ENCODE measurements at regions not wholly inside any gene's neighbourhood (a gene's known extent, or its start where the extent isn't known, plus 50 kb on each side); places are given as distances from the start of the nearest gene placed in this dataset.

- Mint-ChIP-seq H3K27me3 (ENCODE audit: unreplicated experiment) (no peaks in the 10 kb centered on the region), H3K27ac (ENCODE audit: unreplicated experiment) (no peak overlapping the region), H3K36me3 (ENCODE audit: insufficient read depth, unreplicated experiment) (no peaks in the 10 kb centered on the region), H3K4me1 (ENCODE audit: low read depth, unreplicated experiment) (no peaks in the 10 kb centered on the region), H3K4me3 (ENCODE audit: low read depth, unreplicated experiment) (no peak overlapping the region), H3K9me3 (ENCODE audit: low read depth, unreplicated experiment) (peaks cover 9% of the 10 kb centered on the region)
- CTCF ChIA-PET = no interaction called here
- intact Hi-C loops (cut with micrococcal nuclease; ENCODE audit: unreplicated experiment) = no loop called here
- BruUV-seq (replicated peaks) = no TSS peak
- no peak for DNase-seq
- TF ChIP-seq CTCF (IDR thresholded peaks at IDR 0.05; ENCODE audit: unreplicated experiment) = no peak
Observed at GRCh38 chr5:152864991-152865390, 459.9 kb upstream of the NMUR2 start.

GRCh38 chr5:152869971-152870370, 464.9 kb upstream of the NMUR2 start:
- H3K27ac Mint-ChIP-seq (ENCODE audit: unreplicated experiment) = no peak overlapping the region
- TF ChIP-seq CTCF (IDR thresholded peaks at IDR 0.05; ENCODE audit: unreplicated experiment) = no peak
- no peaks in the 10 kb centered on the region for H3K36me3 Mint-ChIP-seq (ENCODE audit: insufficient read depth, unreplicated experiment)
- peaks cover 4% of the 10 kb centered on the region for H3K9me3 Mint-ChIP-seq (ENCODE audit: low read depth, unreplicated experiment)
- no TSS peak for BruUV-seq (replicated peaks)
- no peaks in the 10 kb centered on the region for H3K27me3 Mint-ChIP-seq (ENCODE audit: unreplicated experiment)
- no peak for DNase-seq
- no peaks in the 10 kb centered on the region for H3K4me1 Mint-ChIP-seq (ENCODE audit: low read depth, unreplicated experiment)
- intact Hi-C loops (cut with micrococcal nuclease; ENCODE audit: unreplicated experiment) = no loop called here
- H3K4me3 Mint-ChIP-seq (ENCODE audit: low read depth, unreplicated experiment) = no peak overlapping the region
- CTCF ChIA-PET = interaction anchor here (0.7 kb wide), 1 partner anchor 84 kb away, joined by 3 read pairs; no protein-coding TSS in a partner anchor

- CTCF ChIA-PET = no interaction called here
- H3K4me1 Mint-ChIP-seq (ENCODE audit: low read depth, unreplicated experiment) = no peaks in the 10 kb centered on the region
- no peaks in the 10 kb centered on the region for H3K27me3 Mint-ChIP-seq (ENCODE audit: unreplicated experiment)
- TF ChIP-seq CTCF (IDR thresholded peaks at IDR 0.05; ENCODE audit: unreplicated experiment) = no peak
- BruUV-seq (replicated peaks) = no TSS peak
- no peak overlapping the region for H3K27ac Mint-ChIP-seq (ENCODE audit: unreplicated experiment)
- intact Hi-C loops (cut with micrococcal nuclease; ENCODE audit: unreplicated experiment) = no loop called here
- peaks cover 11% of the 10 kb centered on the region for H3K9me3 Mint-ChIP-seq (ENCODE audit: low read depth, unreplicated experiment)
- no peak for DNase-seq
- H3K4me3 Mint-ChIP-seq (ENCODE audit: low read depth, unreplicated experiment) = no peak overlapping the region
- no peaks in the 10 kb centered on the region for H3K36me3 Mint-ChIP-seq (ENCODE audit: insufficient read depth, unreplicated experiment)
Observed at GRCh38 chr5:152882621-152883020, 477.5 kb upstream of the NMUR2 start.

- CTCF ChIA-PET = no interaction called here
- Mint-ChIP-seq H3K27ac (ENCODE audit: unreplicated experiment) (no peak overlapping the region), H3K9me3 (ENCODE audit: low read depth, unreplicated experiment) (peaks cover 11% of the 10 kb centered on the region), H3K4me1 (ENCODE audit: low read depth, unreplicated experiment) (no peaks in the 10 kb centered on the region), H3K27me3 (ENCODE audit: unreplicated experiment) (no peaks in the 10 kb centered on the region), H3K4me3 (ENCODE audit: low read depth, unreplicated experiment) (no peak overlapping the region), H3K36me3 (ENCODE audit: insufficient read depth, unreplicated experiment) (no peaks in the 10 kb centered on the region)
- TF ChIP-seq CTCF (IDR thresholded peaks at IDR 0.05; ENCODE audit: unreplicated experiment) = no peak
- DNase-seq = no peak
- intact Hi-C loops (cut with micrococcal nuclease; ENCODE audit: unreplicated experiment) = no loop called here
- no TSS peak for BruUV-seq (replicated peaks)
Observed at GRCh38 chr5:152883066-152883775, 478.1 kb upstream of the NMUR2 start.

Measured in Calu3 (cell line).